Urothelium cell line (cell line): ENCODE measurements at regions not wholly inside any gene's neighbourhood (a gene's known extent, or its start where the extent isn't known, plus 50 kb on each side); places are given as distances from the start of the nearest gene placed in this dataset.

Experiments used
- DNase-seq: peaks from one replicate; pipeline ENCODE4 v3.0.0; 2011; ENCODE audit warnings: low spot score, mixed read lengths
- FAIRE-seq: peaks from 2 replicates; lab custom pipeline; 2011; peaks lifted over from hg19 to GRCh38; lab: Jason Lieb, UNC

DNA sequence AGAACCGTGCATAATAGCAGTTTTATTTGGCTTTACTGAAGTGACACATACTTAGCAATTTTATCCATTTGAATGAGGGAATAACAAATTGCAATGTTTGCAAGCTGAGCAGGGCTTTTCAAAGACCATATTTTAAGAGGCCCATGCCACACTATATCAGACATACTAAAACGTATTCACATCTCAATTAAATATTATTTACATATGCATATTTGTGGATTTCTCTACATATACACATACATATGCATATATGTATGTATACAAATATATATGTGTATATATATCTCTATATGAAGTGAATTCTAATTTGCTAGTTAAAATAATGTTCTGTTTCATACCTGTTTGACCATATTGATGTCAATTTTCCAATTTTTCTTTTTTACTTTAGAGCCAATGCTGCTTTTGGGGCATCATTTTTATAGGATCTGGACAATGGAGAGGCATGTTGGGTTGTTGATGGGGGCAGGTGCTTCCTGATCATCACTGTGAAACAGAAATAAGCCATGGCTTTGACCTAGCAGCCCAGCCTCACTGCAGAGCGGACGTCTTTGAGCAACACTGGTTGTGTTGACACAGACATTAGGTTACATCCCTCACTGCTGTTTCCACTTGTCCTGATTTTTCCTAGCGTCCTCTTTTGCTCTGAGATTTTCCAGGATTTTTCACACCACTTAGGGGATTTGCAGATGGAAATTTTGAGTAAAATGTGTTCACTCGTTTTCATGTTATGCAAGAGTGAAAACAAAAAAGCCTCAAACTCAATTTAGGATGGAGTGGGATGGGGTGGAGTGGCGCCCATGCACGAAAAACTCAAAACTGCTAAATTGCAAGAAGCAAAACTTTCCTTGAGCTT, 56.9 kb downstream of the RDH14 start:
- no peak for DNase-seq
- FAIRE-seq = no peak

GRCh38 chr2:18502142-18502541, 58.3 kb downstream of the RDH14 start:
- FAIRE-seq = no peak
- DNase-seq = no peak

DNA sequence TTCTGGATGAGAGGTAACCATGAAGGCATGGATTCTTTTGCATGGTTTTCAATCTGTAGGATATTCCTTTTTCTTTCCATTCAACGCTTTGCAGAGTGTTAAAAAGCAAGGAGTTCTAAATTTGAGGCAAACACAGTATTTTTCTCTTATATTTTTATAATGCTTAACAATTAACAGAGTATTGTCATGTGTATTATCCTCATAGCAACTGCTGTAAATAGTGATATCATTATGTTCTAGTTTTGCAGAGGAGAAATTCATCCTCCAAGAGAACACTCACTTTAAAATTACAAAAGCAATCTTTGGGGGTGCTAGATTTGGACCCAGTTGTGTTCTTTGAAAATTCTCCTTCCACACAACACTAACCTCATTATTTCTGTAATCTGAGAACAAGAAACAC, 58.7 kb downstream of the RDH14 start:
- FAIRE-seq = no peak
- DNase-seq = no peak

DNA sequence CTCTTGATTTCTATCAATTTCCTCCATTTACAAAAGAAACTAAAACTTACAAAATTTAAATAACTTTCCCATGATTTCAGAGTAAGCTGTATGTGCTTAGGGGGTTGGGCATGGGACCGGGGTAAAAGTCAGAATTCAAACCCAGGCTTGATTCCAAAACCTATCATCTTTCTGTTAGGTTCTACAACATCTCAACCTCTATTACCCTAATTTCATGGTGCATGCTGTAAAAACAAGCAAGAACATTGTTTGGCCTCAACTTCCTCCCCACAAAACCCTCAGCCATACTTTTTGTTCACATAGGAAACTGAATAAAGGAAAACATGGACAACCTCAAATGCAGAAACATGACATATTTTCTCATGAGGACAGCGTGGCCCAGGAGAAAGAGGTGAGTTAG, 59.3 kb downstream of the RDH14 start:
- peak; percentile 20 for FAIRE-seq

DNA sequence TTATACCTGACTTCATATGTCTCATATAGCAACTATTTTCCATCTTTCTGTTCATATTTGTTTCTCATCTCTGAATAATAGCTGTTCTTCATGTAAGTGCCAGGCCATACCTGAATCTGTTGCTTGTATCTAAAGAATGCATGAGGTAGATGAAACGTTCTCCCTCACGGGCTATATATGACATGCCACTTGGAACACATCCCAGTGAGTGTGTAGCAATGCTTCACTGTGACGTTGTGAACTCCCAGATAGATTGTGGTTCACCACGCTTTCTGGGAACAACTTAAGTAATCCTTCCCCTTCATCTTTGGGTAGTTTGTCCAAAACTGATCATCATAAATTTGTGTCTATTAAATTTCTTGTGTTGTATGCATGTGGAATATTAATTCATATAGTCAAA, 60.1 kb downstream of the RDH14 start:
- no peak for DNase-seq
- FAIRE-seq = no peak

More for the DNA sequence above, 59.3 kb downstream of the RDH14 start:
- no peak for DNase-seq

DNA sequence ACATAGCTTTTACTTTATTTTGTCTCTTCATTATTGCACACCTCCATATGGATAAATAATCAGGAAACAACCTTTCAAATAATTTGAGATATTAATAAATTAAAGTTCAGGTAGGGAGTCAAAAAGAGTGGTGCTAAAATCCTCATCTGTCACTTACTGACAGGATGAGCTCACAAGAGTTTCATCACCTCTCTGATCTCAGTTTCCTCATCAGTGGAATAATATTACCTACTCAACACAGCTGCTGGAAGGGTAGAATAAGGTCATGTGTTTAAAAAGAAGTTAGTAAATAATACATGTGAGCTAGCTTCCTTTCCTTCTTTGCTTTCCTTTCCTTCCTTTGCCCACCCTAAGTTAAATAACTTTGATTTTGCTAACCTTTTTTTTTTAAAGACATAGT, 61.9 kb downstream of the RDH14 start:
- FAIRE-seq = no peak
- no peak for DNase-seq

- FAIRE-seq = no peak
- no peak for DNase-seq
Observed at GRCh38 chr2:18496516-18496915, 63.9 kb downstream of the RDH14 start.

DNA sequence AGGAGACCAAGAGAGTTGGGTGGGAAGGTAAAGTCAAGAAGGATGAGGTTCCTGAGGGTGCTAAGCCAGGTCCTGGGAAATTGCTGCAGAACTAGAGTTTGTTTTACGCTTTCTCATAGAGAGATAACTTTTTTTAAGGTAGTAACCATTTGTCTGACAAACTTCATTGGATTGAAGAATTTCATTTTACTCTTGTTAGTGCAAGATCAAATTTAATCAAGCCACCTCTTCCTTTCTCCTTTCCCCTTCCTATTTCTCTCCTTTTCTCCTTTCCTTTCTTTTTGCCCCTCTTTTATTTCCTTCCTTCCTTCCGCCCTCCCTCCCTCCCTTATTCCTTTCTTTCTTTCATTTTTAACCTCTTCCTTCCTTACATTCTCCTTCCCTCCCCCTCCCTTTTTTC, 65.4 kb downstream of the RDH14 start:
- FAIRE-seq (no peak), DNase-seq (no peak)

DNA sequence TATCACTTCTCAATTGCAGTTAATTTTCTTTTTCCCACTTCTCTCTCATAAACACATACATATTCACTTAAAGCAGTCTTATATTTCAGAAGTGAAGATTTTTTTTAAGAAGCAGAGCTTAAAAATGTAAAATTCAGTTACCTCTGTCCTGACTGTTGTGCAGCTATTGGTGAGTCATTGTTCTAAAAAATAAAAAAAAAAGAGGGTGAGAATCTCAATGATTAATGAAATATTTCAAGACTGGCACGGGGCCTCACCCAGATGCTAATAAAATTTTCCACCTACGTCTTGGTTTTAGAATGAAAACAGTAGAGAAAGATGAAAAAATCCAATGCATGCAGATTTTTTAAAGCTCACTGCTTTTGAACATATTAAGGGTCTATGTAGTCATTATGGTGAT, 67.7 kb downstream of the RDH14 start:
- no peak for FAIRE-seq
- DNase-seq = no peak

- no peak for DNase-seq
- FAIRE-seq = no peak
Observed at GRCh38 chr2:18491577-18491976, 68.9 kb downstream of the RDH14 start.

DNA sequence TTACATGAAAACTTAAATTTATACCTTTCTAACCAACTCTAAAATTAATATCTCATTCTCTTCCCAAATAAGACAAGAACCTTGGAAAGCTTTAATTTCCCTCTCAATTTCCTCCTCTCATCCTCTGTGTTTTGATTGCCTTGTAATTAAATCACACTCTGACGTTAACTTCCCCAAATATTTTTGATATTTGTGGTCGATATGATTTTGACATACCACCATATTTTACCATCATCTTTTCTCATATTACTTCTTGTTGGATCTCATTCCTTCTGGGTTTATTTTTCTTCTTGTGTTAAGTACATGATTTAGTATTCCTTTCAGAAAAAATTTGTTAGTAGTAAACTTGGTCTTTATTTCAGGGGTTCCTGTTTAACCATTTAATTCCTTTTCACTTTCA, 69.6 kb downstream of the RDH14 start:
- FAIRE-seq = no peak

DNA sequence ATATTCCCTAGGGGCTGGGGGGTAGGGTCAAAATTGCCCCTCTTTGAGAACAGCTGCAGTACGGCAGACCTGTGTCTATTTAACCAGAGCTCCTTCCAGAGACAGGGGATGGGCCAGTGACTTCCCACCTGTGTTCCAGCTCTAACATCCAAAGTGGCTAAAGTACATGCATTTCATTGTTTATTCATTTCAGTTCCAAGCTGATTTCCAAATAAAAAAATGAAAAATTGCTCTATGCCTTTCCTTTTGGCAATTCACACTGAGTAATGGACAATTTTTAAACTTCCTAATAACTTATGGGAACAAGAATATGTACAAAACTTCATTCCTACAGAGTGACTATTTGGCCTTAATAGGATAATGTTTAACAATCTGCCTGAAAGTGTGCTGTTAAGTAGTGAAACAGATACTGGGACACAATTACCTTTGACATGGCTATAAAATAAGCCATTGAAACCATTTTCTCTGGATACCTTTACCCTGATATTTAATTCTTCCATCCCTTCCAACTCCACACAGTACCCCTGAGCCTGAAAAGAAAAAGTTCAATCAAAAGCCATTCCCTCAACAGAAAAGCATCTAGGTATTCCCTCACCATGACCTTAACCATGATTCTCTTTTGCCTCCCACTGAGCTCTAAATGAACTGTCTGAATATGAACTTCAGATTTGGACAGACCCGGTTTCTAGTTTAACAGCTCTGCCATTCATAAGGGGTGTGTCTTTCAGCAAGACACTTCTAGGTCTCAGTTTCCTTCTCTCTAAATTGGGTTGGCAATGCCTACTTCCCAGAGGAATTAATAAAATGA, 73.1 kb downstream of the RDH14 start:
- no peak for FAIRE-seq

More for the DNA sequence above, 69.6 kb downstream of the RDH14 start:
- DNase-seq = no peak

DNA sequence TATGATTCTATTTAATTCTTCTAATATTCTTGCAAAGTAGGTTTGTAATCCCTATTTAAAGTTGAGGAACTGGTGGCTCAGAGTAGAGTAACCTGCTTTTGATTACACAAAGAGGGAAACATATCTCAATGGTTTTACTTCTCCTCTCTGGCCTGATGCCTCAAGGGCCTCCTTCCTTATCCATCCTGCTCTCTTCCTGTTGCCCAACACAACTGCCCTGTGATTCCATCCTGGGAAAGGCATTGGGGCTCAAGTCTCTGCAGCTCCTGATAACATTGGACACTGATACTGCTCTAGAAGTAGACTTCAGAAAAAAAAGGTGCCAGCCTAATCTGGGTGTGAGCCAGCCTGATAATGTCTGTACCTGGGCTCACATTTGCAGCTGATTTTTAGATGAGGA, 75.8 kb downstream of the RDH14 start:
- DNase-seq (no peak), FAIRE-seq (no peak)

More for the DNA sequence above, 73.1 kb downstream of the RDH14 start:
- DNase-seq = no peak

DNA sequence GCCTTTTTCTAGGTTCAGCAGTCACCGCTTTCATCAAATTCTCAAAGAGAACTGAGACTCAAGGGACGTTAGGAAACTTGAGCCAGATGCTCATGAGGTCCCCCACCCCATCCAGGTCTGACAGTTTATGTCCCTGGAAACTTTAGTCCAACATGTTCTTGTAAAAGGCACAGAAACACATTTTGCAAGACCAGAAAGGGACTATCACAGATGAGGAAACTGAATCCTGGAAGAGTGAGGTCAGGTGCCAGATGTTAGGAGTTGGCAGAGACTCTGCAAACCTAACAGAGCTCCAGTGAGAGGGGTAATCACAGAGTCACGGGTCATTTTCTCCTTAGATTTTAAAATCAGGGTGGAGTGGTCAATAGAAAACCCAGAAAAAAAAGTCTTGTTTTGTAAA, 76.6 kb downstream of the RDH14 start:
- FAIRE-seq (no peak), DNase-seq (no peak)

DNA sequence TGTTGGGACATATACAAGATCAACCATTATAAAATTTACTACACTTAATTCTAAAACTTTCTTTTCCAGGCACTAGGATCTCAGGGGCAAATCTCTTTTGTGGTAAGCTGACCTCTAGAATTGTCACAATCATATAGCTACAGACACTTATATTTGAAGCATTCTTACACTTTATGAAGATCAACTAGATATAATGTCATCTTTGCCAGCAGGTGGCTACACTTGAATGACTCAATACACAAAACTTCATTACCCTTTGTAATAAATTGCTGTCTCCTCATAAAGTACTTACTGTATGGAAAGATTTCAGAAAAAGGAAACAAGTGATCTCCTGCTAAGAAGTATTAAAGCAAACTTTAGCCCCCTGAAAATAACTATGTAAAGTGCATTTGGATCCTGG, 77.8 kb downstream of the RDH14 start:
- FAIRE-seq (no peak), DNase-seq (no peak)

DNA sequence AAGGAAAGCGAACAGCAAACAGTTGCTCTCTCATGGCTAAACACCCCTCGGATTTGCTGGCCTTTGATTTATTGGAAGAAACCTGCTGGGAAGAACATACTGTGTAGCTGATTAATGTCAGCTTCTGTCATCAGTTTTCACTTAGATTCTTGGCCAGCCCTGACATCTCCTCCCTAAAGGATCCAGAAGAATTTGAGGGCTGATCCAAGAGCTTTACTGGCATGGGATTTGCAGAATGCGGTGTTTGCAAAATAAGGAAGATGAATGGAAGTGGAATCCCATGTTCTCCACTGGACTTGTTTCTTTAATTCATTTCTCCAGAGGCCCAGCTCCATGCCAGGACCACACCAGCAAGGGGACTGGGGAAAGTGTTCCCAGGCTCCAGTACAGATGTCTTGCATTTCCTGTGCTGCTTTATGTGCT, 80.5 kb downstream of the RDH14 start:
- FAIRE-seq = no peak

GRCh38 chr2:18477293-18477692, 83.2 kb downstream of the RDH14 start:
- DNase-seq (no peak), FAIRE-seq (no peak)

More for the DNA sequence above, 80.5 kb downstream of the RDH14 start:
- DNase-seq = no peak

- no peak for DNase-seq
- peak; percentile 71 for FAIRE-seq
Observed at GRCh38 chr2:18476484-18476883, 84.0 kb downstream of the RDH14 start.

GRCh38 chr2:18475884-18476283, 84.6 kb downstream of the RDH14 start:
- DNase-seq (no peak), FAIRE-seq (no peak)

DNA sequence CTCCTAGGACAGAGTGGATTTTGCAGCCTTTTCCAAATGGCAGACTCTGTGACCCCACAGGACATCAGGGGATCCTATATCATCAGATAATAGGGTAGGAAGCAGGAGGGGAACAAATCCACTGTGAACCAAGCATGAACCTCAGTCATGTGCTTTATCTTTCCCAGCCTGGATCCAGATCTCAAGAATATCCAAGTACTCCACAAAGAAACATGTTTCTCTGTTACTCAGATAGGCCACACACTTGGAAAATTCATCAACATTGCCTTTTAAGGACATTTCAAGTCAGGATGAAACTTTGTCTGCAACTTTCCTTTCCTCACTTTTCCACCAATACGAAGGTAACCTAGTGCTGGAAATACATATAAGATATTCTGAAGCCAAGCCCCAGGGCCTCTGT, 85.8 kb downstream of the RDH14 start:
- FAIRE-seq (no peak), DNase-seq (no peak)

DNA sequence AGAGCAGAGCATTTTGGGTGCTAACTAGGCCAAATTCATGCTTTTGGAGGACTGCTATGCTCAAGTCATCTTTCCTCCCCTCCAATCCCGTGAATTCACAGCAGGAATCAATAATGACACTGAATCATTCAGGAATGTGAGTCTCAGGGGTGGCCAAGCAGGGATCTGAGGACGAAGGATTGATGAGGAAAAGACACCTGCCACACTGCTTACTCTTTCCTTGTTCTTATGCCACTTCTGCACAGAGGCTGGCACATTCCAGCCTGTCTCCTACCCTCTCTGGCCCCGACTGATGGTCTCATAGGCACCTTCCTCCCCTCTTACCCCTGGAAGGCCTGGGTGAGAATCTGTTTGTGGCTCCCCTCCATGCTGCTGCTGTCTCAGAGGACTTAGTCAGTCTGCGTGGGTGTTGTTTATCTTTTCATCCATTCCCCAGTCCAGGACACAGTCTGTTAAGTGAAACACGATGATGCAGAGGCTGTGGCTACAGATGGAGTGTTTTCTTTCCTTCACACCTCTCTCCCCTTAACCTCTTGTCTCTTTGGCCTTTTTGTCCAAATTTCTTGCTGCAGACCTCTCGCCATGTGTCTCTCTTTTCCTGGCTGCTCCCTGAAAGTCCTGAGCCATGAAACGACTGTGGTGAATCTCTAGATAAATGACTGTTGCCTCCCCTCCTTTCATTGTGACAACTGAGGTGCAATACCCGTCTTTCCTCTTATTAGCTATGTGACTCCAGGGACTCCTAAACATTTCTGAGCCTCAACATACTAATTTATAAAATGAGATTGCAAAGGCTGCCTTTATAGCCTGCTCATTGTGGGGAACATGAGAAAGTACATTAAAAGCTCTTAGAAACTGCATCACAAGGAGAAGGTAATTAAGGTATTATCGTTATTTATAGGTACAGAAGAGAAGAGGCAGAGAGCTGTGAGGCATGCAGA, 86.9 kb downstream of the RDH14 start:
- FAIRE-seq (no peak), DNase-seq (peak; percentile 58)
